C4-2B (cell line): ENCODE measurements at regions not wholly inside any gene's neighbourhood (a gene's known extent, or its start where the extent isn't known, plus 50 kb on each side); places are given as distances from the start of the nearest gene placed in this dataset.

Experiments used
- CTCF ChIP-seq: fragments of 450-650 bp; conservative IDR thresholded peaks from 2 replicates; pipeline ENCODE4 v1.5.1; 2017; ENCODE audit warnings: mild to moderate bottlenecking
- ZFX ChIP-seq: fragments of 450-650 bp; IDR thresholded peaks from 2 replicates; pipeline ENCODE4 v1.6.1; 2017

- TF ChIP-seq CTCF (no peak), ZFX (no peak)
Measured at GRCh38 chr1:65674522-65674921, 118.2 kb upstream of the PDE4B start.
